ENCODE measurements at regions not wholly inside any gene's neighbourhood (a gene's known extent, or its start where the extent isn't known, plus 50 kb on each side); places are given as distances from the start of the nearest gene placed in this dataset.
"Not testable (repeated sequence)": the region's sequence is repeated elsewhere in the genome, so short reads cannot be mapped to it uniquely, and the experiment has no call there.

GRCh38 chr9:73890685-73891277 lies 606.4 kb upstream of the RORB start:
- DNase-seq: no peak

- no peak for DNase-seq
Measured at GRCh38 chr9:73892335-73892734, 604.8 kb upstream of the RORB start.

GRCh38 chr9:73893230-73893629 lies 603.9 kb upstream of the RORB start:
- DNase-seq: no peak

- no peak for DNase-seq
Measured at GRCh38 chr9:73896061-73896460, 601.1 kb upstream of the RORB start.

- DNase-seq: no peak
Measured at GRCh38 chr9:73906671-73907070, 590.5 kb upstream of the RORB start.

GRCh38 chr9:73911804-73912203 lies 585.3 kb upstream of the RORB start:
- DNase-seq: no peak

- no peak for DNase-seq
Measured at GRCh38 chr9:73916016-73916673, 581.0 kb upstream of the RORB start.

GRCh38 chr9:73919712-73920111 lies 577.4 kb upstream of the RORB start:
- DNase-seq: no peak

GRCh38 chr9:73923796-73924195 lies 573.3 kb upstream of the RORB start:
- no peak for DNase-seq

GRCh38 chr9:73951147-73951546 lies 546.0 kb upstream of the RORB start:
- no peak for DNase-seq

- DNase-seq: no peak
Measured at GRCh38 chr9:73962792-73963191, 534.3 kb upstream of the RORB start.

- no peak for DNase-seq
Measured at GRCh38 chr9:73969936-73970335, 527.2 kb upstream of the RORB start.

- DNase-seq: not testable (repeated sequence)
Measured at GRCh38 chr9:73976424-73976823, 520.7 kb upstream of the RORB start.

GRCh38 chr9:73979894-73980264 lies 517.3 kb upstream of the RORB start:
- DNase-seq: no peak

- DNase-seq: no peak
Measured at GRCh38 chr9:73980754-73981153, 516.4 kb upstream of the RORB start.

- DNase-seq: no peak
Measured at GRCh38 chr9:73981405-73981804, 515.7 kb upstream of the RORB start.

GRCh38 chr9:73995836-73996235 lies 501.3 kb upstream of the RORB start:
- DNase-seq: no peak

- DNase-seq: no peak
Measured at GRCh38 chr9:73996844-73997243, 500.3 kb upstream of the RORB start.

- DNase-seq: no peak
Measured at GRCh38 chr9:74001382-74001781, 495.8 kb upstream of the RORB start.

- DNase-seq: no peak
Measured at GRCh38 chr9:74006935-74007334, 490.2 kb upstream of the RORB start.

- no peak for DNase-seq
Measured at GRCh38 chr9:74007833-74008232, 489.3 kb upstream of the RORB start.

- no peak for DNase-seq
Measured at GRCh38 chr9:74016004-74016403, 481.1 kb upstream of the RORB start.

- no peak for DNase-seq
Measured at GRCh38 chr9:74025402-74025925, 471.7 kb upstream of the RORB start.

GRCh38 chr9:74032421-74032820 lies 464.7 kb upstream of the RORB start:
- no peak for DNase-seq

GRCh38 chr9:74035786-74036185 lies 461.3 kb upstream of the RORB start:
- DNase-seq: no peak

Measured in CD4-positive, alpha-beta T cell treated with Interleukin-17A for 1 hour (primary cell).